GM19043 (cell line): ENCODE measurements at regions not wholly inside any gene's neighbourhood (a gene's known extent, or its start where the extent isn't known, plus 50 kb on each side); places are given as distances from the start of the nearest gene placed in this dataset.

ENCODE experiments used
- ATAC-seq: cut with Tn5 transposase; IDR thresholded peaks from one replicate; pipeline ENCODE4 v1.9.1; 2021; ENCODE audit warnings: low read depth; ENCODE audit not compliant: unreplicated experiment

GRCh38 chr13:22325761-22326160, 654.9 kb downstream of the FGF9 start:
- ATAC-seq, result no peak

- ATAC-seq, result no peak
Measured at GRCh38 chr13:22332416-22332815, 661.5 kb downstream of the FGF9 start.

GRCh38 chr13:22336460-22336859, 665.6 kb downstream of the FGF9 start:
- no peak for ATAC-seq

GRCh38 chr13:22357132-22357531, 686.3 kb downstream of the FGF9 start:
- ATAC-seq, result no peak

GRCh38 chr13:22369090-22369489, 698.2 kb downstream of the FGF9 start:
- no peak for ATAC-seq

- no peak for ATAC-seq
Measured at GRCh38 chr13:22369840-22370239, 699.0 kb downstream of the FGF9 start.

- no peak for ATAC-seq
Measured at GRCh38 chr13:22372261-22372660, 701.4 kb downstream of the FGF9 start.

GRCh38 chr13:22375151-22375550, 704.3 kb downstream of the FGF9 start:
- ATAC-seq, result no peak

- no peak for ATAC-seq
Measured at GRCh38 chr13:22387899-22388298, 717.0 kb downstream of the FGF9 start.

GRCh38 chr13:22399801-22400420, 729.0 kb downstream of the FGF9 start:
- ATAC-seq, result no peak

- no peak for ATAC-seq
Measured at GRCh38 chr13:22402682-22403081, 731.8 kb downstream of the FGF9 start.

- ATAC-seq, result no peak
Measured at GRCh38 chr13:22403144-22403543, 732.3 kb downstream of the FGF9 start.

GRCh38 chr13:22405891-22406290, 735.0 kb downstream of the FGF9 start:
- ATAC-seq, result no peak

- ATAC-seq, result no peak
Measured at GRCh38 chr13:22412452-22412851, 741.6 kb downstream of the FGF9 start.

GRCh38 chr13:22422023-22422422, 751.1 kb downstream of the FGF9 start:
- no peak for ATAC-seq

GRCh38 chr13:22422712-22423111, 751.8 kb downstream of the FGF9 start:
- no peak for ATAC-seq

- ATAC-seq, result no peak
Measured at GRCh38 chr13:22423261-22423660, 752.4 kb downstream of the FGF9 start.

- no peak for ATAC-seq
Measured at GRCh38 chr13:22425087-22425486, 754.2 kb downstream of the FGF9 start.

- no peak for ATAC-seq
Measured at GRCh38 chr13:22427066-22427465, 753.7 kb upstream of the SGCG start.

- ATAC-seq, result no peak
Measured at GRCh38 chr13:22427783-22428182, 753.0 kb upstream of the SGCG start.

GRCh38 chr13:22428188-22428828, 752.5 kb upstream of the SGCG start:
- no peak for ATAC-seq

- no peak for ATAC-seq
Measured at GRCh38 chr13:22432690-22433089, 748.1 kb upstream of the SGCG start.
